HCT116 (cell line): ENCODE measurements at regions not wholly inside any gene's neighbourhood (a gene's known extent, or its start where the extent isn't known, plus 50 kb on each side); places are given as distances from the start of the nearest gene placed in this dataset.
A peak's percentile ranks its signal among the peaks of the same experiment; 100 is the strongest.

Experiments
- CBX3 ChIP-seq: IDR thresholded peaks from 2 replicates; pipeline ENCODE4 v1.6.1; 2012; ENCODE audit warnings: low read depth
- CTCF ChIP-seq, 3 experiments: fragments of 200-600 bp in 1 of 3; sonication (generic) in 1 of 3; IDR thresholded peaks in 2 of 3; conservative IDR thresholded peaks in 1 of 3; 2 replicates each; pipeline ENCODE4 v1.5.1; 2012 to 2017; ENCODE audit warnings: low read depth in 2 of 3, low read length in 2 of 3, antibody characterized with exemption in 1 of 3, borderline replicate concordance in 1 of 3, control low read depth in 1 of 3, mild to moderate bottlenecking in 1 of 3, mixed read lengths in 1 of 3, mixed run types in 1 of 3, moderate library complexity in 1 of 3; ENCODE audit not compliant: insufficient read depth in 1 of 3
- EZH2 ChIP-seq: fragments of 200-600 bp; sonication (generic); IDR thresholded peaks from 2 replicates; pipeline ENCODE4 v1.6.1; 2017; ENCODE audit warnings: antibody characterized with exemption, mixed run types
- EZH2phosphoT487 ChIP-seq: fragments of 200-600 bp; IDR thresholded peaks from 2 replicates; pipeline ENCODE4 v1.6.1; 2018; ENCODE audit warnings: antibody characterized with exemption, borderline replicate concordance
- JUND ChIP-seq: IDR thresholded peaks from 2 replicates; pipeline ENCODE4 v1.6.1; 2012
- POLR2A ChIP-seq: IDR thresholded peaks from 2 replicates; pipeline ENCODE4 v1.7.0; 2011; ENCODE audit warnings: borderline replicate concordance; ENCODE audit not compliant: insufficient read depth, insufficient read length; ENCODE audit errors: extremely low read depth
- POLR2AphosphoS5 ChIP-seq: IDR thresholded peaks from 2 replicates; pipeline ENCODE4 v1.6.1; 2011; ENCODE audit warnings: mild to moderate bottlenecking, low read depth, low read length, moderate library complexity
- RAD21 ChIP-seq: IDR thresholded peaks from 2 replicates; pipeline ENCODE4 v1.6.1; 2012; ENCODE audit warnings: low read depth, mild to moderate bottlenecking
- SIN3A ChIP-seq: IDR thresholded peaks from 2 replicates; pipeline ENCODE4 v1.6.1; 2012; ENCODE audit warnings: low read depth
- SP1 ChIP-seq: IDR thresholded peaks from 2 replicates; pipeline ENCODE4 v1.6.1; 2012; ENCODE audit warnings: low read depth
- TCF7L2 ChIP-seq: IDR thresholded peaks from 2 replicates; pipeline ENCODE4 v1.7.0; 2011; ENCODE audit warnings: borderline replicate concordance, inconsistent platforms; ENCODE audit not compliant: insufficient read depth, insufficient read length; ENCODE audit errors: extremely low read depth
- YY1 ChIP-seq: IDR thresholded peaks from 2 replicates; pipeline ENCODE4 v1.6.1; 2011; ENCODE audit warnings: low read length, low read depth, moderate library complexity, mild to moderate bottlenecking; ENCODE audit not compliant: insufficient replicate concordance; ENCODE audit errors: extremely low read depth
- ZNF274 ChIP-seq: fragments of 200-500 bp; sonication (Bioruptor generic); IDR thresholded peaks from 2 replicates; pipeline ENCODE4 v1.6.1; 2014; ENCODE audit warnings: mild to moderate bottlenecking, low read depth, low read length, inconsistent platforms

DNA sequence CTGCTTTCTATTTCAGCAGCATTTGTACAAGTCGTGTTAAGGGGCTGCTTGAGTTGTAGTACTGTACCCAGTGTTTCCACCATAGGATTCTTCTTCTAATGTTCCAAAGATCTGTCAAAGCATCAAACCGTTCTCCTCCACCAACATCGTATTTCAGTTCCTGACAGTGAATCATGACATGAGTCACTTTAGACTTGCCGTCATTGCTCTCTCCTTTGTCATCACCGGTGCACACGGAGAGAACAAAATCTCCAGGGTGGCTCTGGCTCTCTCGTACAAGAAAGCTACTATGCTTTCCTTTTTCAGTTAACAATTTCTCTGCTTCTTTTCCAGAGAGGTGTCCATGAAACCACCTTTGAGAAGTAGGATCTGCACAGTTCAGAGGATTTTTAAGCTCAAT lies 270.9 kb upstream of the CCDC54 start:
- TF ChIP-seq SP1 (no peak), CTCF (IDR thresholded peaks at IDR 0.05 in 2 of 3, conservative IDR thresholded peaks at IDR 0.05 in 1 of 3; ENCODE audit: borderline replicate concordance in 1 of 3, insufficient read depth in 1 of 3, low read depth in 2 of 3, low read length in 2 of 3) (no peak), POLR2A (no peak), RAD21 (no peak), JUND (0 out of 2 replicates have a peak, but pooled peaks have one; percentile 20), EZH2 (no peak), YY1 (no peak), EZH2phosphoT487 (no peak), SIN3A (no peak), CBX3 (no peak), ZNF274 (no peak), TCF7L2 (no peak), POLR2AphosphoS5 (no peak)
